Left ventricle myocardium superior (tissue), 1 donor: ENCODE measurements at regions not wholly inside any gene's neighbourhood (a gene's known extent, or its start where the extent isn't known, plus 50 kb on each side); places are given as distances from the start of the nearest gene placed in this dataset.

Source experiments
- ATAC-seq: fragments of 200-7000 bp; cut with Tn5 transposase; one replicate; pipeline ENCODE4 v1.9.1; 2020; ENCODE audit warnings: mild to moderate bottlenecking, moderate library complexity
- DNase-seq: peaks from one replicate; pipeline ENCODE4 v3.0.0-alpha.2; 2020
- intact Hi-C: fragments of 100-400 bp; cut with micrococcal nuclease; formaldehyde crosslinking; loops from one replicate; pipeline ENCODE4 v1.11.0; 2022
- donor health status: DM: no; HTN: yes; CAD: no; lungs with severe emphysema.

DNA sequence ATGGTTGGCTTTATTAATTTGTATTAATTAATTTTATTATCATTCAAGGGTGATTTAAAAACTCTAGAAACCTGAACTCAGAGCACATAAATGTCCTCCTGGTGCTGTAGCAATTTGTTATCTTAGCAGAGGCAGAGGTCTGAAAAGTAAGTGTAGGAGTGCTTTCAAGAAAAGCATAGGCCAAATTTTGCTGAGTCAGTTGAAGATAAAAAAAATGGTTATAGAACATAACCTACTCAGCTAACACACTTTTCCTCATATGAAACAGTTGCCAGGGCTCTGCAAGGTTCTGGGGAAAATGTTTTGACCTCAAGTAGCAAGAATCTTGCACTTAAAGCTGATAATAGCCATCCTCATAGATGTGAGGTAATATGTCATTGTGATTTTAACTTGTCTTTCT is 53.5 kb upstream of the CHODL start:
- ATAC-seq: no peak
- intact Hi-C loops: no loop called here
- no peak for DNase-seq

DNA sequence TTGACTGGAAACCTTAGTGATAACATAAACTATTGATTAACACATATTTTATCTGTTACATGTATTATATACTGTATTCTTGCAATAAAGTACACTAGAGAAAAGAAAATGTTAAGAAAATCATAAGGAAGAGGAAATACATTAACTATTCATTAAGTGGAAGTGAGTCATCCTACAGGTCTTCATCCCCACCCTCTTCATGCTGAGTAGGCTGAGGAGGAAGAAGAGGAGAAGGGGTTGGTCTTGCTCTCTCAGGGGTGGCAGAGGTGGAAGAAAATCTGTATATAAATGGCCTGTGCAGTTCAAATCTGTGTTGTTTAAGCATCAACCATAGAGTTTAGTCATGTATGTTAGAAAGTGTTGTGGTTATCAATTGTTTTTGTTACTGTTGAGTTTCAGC is 66.1 kb upstream of the CHODL start:
- no peak for ATAC-seq
- DNase-seq: no peak
- intact Hi-C loops: no loop called here

DNA sequence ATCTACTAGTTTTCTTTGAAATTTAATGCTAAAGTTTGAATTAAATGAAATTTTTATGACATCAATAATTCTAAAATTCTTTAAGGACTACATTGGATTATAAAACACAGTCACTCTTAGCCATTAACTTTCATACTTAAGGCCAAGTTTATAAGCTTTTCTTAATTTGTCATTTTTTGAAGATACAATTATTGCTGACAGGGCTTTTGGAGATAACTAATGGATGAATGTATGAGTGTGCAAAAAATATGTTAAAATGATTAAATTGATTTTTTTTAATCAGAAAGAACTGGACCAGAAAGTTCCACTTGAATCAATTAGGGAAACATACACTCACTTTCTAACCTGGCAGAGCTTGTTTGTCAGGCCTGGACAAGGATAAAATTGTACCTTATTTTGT is 70.3 kb upstream of the CHODL start:
- intact Hi-C loops: no loop called here
- ATAC-seq (no peak), DNase-seq (no peak)

DNA sequence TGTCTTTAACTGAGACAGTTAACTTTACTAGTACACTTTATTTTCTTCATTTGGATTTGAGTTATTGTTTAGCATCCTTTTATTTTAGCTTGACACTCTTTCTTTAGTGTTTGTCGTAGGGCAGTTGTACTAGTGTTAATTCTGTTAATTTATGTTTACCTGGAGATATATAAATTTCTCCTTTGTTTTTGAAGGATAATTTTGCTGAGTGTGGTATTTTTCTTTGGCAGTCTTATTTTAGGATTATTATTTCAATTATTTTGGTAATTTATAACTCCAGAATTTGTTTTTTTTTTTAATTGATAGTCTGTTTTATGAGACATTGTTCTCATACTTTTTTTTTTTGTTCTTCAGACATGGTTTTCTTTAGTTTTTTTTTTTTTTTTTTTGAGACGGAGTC is 73.8 kb upstream of the CHODL start:
- intact Hi-C loops: no loop called here
- no peak for ATAC-seq
- no peak for DNase-seq

DNA sequence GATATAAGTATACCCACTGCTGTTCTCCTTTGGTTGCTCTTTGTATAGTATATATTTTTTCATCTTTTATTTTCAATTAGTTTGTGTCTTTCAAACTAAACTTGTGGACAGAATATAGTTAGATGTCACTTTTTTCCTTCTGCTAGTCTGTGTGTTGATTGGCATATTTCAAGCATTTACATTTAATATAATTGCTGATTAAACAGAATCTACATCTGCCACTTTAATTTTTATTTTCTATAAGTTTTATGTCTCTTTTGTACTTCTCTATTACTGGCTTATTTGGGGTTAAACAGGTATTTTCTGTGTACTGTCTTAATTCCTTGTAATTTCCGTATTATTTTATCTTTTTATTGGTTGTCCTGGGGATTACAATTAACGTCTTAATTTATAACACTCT is 74.4 kb upstream of the CHODL start:
- intact Hi-C loops: no loop called here
- DNase-seq (no peak), ATAC-seq (no peak)

DNA sequence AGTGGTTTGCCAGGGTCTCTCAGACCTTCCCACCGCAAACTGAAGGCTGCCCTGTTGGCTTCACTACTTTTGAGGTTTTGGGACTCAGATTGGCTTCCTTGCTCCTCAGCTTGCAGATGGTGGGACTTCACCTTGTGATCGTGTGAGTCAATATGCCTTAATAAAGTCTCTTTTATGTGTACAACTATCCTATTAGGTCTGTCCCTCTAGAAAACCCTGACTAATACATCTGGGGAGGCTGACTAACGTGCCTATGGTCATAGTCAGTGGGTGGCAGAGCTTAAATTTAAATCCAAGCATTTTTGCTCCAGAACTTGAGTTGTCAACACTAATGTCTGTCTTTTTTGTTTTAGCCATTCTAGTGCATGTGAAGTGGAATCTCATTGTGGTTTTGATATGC is 76.5 kb upstream of the CHODL start:
- DNase-seq: no peak
- intact Hi-C loops: no loop called here
- no peak for ATAC-seq

DNA sequence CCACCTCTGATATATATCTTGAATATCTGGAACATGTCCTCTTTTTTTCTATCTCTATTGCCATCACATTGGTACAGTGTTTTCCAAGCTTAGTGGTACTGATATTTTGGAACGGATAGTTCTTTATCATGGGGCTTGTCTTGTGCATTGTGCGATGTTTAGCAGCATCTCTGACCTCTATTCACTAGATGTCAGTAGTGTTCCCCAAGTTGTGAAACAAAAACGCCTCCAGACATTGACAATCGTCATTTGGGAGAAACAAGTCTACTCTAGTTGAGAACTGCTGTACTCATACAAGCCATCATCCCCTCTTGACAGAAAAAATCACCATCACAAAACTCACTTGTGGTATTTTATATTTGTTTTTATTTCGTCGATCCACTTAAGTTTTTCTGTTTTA is 79.7 kb upstream of the CHODL start:
- peak; percentile 48 for ATAC-seq
- intact Hi-C loops: no loop called here
- no peak for DNase-seq

DNA sequence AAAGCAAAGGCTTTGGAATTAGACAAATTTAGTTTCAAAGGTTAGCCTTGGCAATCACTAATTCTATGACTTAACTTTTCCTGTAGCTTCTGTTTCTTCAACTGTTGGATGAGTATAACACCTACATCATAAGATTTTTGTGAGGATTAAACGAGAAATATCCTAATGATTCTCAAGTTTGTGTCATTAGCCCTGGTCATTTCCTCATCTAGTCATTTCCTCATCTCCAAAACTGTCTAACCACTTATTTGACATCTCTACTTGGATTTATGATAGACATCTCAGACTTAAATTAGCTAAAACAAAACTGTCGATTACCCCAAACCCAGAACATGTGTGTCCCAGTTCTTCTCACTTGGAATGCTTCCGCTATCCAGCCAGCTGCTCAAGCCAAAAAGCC is 80.2 kb upstream of the CHODL start:
- peak; percentile 20 for ATAC-seq

DNA sequence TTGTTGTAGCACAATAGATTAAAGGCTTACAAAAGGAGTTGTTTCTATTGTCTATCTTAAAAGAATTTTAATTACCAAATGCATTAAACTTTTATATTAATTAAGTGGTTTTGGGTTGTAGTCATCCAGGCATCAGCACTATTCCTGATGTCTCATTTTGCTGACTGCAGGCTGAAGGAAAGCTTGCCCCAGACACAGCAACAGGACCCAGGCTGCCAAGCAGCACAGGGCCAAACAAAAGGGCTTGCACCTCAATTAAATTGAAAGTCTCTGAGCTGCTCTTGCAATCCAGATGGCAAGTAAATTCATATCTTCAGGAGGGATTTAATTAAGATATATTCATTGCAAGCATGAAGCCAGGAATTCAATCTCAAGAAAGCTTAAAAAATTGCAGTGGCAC is 80.7 kb upstream of the CHODL start:
- intact Hi-C loops: no loop called here
- ATAC-seq: no peak
- no peak for DNase-seq

More for the DNA sequence above, 80.2 kb upstream of the CHODL start:
- intact Hi-C loops: no loop called here
- no peak for DNase-seq

DNA sequence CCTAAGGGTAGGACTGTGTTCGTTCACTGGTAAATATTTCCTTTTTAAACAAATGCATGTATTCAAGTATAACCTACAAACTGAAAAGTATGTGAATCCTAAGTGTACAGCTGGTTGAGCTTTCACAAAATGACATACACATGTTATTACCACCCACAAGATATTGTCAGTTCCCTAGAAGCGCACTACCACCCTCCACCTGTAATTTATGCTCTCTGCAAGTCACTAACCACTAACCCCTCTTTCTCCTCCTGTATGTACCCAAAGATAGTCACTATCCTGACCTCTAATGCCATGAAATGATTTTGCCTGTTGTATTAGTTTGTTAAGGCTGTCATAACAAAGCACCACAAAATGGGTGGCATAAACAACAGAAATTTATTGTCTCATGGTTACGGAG is 82.8 kb upstream of the CHODL start:
- intact Hi-C loops: no loop called here
- ATAC-seq: no peak
- DNase-seq: no peak

DNA sequence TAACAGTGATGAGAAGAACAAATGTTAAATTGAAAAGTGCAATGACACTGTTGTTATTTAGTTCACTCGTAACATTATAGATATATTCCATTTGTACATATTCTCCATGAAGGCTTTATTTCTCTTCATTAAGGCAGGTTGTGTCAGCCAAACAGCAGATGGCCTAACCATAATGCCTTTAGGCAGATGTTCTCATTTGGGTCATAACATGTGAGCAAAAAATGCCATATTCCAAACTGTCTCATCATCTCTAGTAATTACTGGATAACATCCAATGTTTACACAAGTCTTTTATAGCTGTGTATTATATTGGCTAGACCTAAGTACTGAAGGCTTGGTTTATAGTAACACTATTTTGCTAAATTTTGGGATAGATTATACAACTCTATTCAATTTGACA is 87.2 kb upstream of the CHODL start:
- DNase-seq (no peak), ATAC-seq (no peak)
- intact Hi-C loops: no loop called here

DNA sequence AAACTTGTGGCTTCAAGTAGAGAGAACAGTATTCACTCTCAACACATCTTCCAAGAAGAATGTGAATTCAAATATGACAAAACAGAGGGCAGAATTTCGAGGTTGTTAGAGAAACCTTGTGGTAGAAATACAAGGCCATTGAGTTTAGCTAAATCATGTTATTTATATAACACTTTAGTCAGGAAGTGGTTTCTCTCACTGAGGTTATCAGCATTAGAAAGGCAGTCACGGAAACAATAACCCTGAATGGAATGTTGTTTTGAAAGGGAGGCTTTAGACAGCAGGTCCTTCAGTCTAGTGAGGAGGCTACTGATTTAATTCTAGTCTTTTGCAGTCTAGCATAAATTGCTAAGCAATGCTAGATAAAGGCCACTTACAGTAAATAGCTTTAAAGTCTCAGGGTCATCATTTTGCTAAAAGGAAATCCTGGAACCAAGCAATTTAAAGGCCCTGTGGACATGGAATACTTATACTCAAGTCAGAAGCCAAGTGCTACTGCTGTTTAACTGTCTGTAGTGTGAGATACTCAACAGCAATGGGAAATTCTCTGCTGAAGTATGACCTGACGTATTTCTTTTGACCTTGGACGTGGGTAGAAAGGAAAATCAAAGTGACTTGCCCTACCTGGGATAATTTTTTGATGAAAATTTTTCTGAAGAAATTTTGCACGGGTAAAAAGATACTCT is 89.0 kb upstream of the CHODL start:
- DNase-seq (no peak), ATAC-seq (no peak)
- intact Hi-C loops: no loop called here

DNA sequence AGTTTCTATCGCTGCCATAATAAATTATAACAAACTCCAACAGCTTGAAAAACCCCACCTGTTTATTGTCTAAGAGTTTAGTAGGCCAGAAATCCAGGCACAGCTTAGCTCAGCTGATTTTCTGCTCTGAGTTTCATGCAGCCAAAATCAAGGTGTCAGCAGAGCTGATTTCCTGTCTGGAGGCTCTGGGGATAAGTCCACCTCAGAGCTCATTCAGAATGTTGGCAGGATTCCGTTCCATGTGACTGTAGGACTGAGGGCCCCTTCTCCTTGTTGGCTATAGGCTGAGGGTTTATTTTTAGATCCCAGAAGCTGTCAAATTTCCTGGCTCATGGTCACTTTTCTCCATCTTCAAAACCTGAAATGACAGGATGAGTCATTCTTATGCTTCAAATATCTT is 91.6 kb upstream of the CHODL start:
- ATAC-seq: no peak
- intact Hi-C loops: no loop called here
- no peak for DNase-seq

DNA sequence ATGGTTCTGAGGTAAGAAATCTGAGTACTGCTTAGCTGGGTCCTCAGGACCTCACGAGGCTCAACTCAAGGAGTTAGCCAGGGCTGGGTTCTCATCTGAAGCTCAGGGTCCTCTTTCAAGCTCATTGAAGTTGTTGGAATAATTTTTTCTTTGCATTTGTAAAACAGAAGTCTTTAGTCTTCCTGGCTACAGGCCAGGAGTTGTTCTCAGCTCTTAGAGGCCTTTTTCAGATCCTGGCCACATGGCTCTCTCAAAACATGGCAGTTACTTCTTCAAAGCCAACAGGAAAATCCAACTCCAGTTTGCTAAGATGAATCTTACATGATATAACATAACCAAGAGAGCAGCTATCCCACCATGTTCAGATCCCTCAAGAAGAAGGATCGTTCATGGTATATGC is 92.3 kb upstream of the CHODL start:
- intact Hi-C loops: no loop called here
- ATAC-seq (no peak), DNase-seq (no peak)

DNA sequence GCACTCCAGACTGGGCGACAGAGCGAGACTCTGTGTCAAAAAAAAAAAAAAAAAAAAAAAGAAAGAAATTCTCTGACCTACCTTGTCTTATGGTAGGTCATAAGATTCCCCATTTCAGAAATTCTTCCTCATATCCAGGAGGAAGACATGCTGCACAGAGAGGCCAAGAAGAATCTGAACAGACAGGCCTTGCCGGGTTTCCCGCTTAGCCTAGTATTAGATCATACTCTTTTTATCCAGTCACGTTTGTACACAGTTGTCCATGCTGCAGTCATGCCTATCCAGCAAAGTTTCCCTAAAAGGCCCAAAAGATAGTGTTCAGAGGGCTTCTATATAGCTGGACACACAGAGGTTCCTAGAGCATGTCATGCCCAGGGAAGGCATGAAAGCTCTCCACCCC is 93.6 kb upstream of the CHODL start:
- ATAC-seq (no peak), DNase-seq (no peak)
- intact Hi-C loops: no loop called here

DNA sequence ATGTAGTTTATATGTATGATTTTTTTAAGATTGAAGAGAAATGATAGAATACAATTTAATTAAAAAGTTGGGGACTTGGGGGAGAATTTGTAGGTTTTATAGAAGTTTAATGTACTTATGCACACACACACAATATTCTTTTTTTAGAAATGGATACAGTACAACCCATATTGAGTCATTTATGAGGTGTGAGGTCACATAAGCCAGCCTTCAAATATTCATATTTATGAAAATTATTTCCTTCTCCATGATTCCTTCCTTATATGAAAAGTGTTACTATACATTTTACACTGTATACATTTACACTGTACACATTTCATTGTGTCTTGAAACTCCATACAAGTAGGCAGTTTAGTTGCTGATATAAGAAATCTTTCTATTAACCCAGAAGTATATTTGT is 96.2 kb upstream of the CHODL start:
- DNase-seq (no peak), ATAC-seq (no peak)
- intact Hi-C loops: no loop called here

DNA sequence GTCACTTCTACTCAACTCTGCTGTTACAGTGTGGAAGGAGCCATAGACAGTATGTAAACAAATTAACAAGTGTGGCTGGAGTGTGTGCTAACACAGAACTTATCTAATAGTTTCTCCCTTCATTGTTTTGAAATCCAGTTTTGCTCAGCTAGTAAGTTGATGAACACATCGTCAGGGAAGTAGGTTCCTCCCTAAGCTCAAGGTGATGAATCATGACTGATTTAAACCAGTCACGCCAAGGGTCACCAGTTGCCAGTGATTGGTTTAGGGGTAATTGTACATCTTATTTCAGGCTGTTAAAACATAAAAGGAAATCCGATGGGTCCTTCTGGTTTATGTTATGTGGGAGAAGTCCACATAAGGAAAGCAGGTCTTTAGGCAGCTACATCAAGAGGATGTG is 97.0 kb upstream of the CHODL start:
- no peak for ATAC-seq
- DNase-seq: no peak
- intact Hi-C loops: no loop called here

DNA sequence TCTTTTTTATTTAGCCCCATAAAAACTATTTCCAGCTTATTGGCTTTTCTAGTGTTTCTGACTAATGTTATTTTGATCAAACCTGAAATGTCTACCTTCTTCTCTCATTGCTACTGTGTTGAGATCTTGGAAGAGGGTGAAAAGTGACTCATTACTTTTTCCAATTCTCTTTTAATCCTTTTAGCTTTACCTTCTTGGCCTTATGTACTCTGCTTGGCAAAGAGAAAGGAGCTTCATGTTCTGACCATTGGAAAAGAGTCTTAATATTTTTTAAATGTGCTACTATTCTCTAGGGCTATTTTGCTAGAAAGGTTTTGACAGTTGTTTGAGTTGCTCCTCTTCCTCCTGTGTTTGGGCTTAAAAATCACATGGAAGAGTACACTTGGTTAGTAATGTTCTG is 97.8 kb upstream of the CHODL start:
- DNase-seq (no peak), ATAC-seq (no peak)
- intact Hi-C loops: no loop called here

DNA sequence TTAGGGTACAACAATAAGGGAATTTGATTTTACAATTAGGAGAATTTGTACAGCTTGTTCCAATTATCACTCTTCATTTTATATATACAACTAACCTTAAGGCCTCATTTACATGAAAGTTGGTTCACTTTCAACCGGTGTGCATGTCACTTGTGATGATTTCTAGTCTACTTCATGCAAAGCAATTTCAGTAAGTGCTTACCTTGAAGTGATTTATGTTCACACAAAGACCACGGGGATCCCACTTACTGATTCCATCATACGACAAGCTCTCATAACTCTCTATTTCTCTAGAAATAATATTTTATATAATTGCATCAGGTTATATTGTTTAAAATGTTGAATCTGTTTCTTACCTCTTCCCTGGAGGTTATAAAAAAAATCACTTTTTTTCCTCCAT is 100.3 kb upstream of the CHODL start:
- intact Hi-C loops: no loop called here
- no peak for DNase-seq
- ATAC-seq: no peak

DNA sequence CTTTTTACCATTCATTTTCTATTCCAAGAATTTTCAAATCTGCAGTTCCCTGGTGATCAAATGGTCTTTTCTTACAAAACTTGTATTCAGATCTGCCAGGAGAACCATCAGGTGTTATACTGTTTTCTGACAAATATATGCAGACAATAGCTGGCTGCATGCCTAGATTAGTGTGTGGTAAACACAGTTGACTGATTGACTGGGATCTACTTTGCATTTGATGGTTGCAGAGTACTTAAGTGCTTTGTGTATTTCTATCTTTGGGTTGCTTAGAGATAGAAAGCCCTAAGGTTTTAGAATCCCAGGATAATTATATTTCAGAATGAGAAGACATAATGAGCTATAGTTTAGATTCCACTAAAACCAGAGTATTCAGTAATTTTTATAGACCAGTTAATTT is 102.0 kb upstream of the CHODL start:
- DNase-seq (no peak), ATAC-seq (no peak)
- intact Hi-C loops: no loop called here

DNA sequence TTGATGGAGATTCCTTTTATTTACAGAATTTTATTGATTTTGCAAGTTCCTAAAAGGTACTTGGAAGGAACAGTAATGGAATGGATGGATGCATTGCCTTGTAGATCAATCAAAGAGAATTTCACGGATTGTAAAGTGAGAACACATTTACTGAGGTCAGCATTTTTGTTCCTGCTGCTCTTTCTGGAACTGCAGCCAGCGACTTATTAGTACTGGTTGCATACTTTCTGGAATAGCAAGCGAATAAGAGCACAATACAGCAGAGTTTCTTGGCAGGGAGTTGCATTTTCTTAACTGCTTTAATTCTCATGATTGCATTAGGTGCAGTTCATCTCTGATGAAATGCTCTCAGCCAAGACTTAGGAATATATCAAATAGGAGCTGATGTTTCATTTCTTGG is 106.1 kb upstream of the CHODL start:
- ATAC-seq: no peak
- intact Hi-C loops: no loop called here
- DNase-seq: no peak

DNA sequence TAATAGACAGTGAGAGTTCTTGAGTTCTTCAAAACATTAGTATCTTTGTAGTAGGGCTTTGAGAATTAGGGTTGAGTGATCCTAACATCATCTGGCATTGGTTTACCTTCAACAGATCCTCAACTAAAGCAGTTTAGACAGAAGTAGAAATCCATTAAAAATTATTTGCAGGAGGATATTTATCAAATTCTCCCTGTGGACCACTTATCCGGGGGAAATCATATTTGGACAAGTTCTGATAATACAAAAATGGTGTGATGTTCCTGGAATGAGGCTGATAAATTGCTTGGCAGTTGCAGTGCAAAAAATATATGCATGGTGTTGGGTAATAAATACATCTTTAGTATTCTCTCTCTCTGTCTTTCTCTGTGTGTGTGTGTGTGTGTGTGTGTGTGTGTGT is 115.1 kb upstream of the CHODL start:
- ATAC-seq: no peak
- DNase-seq: no peak
- intact Hi-C loops: no loop called here
